ENCODE measurements at regions not wholly inside any gene's neighbourhood (a gene's known extent, or its start where the extent isn't known, plus 50 kb on each side); places are given as distances from the start of the nearest gene placed in this dataset.

GRCh38 chr6:120606743-120607142 lies 727.5 kb downstream of the TBC1D32 start:
- no peak for FAIRE-seq
- Histone ChIP-seq H3K27me3 (ENCODE audit: control insufficient read depth in 1 of 2, insufficient read depth in 2 of 2, low read length in 2 of 2) (no peaks in the 10 kb centered on the region), H4K20me1 (ENCODE audit: insufficient read depth, low read length) (no peaks in the 10 kb centered on the region), H3K4me3 (replicated peaks in 1 of 3; ENCODE audit: insufficient read depth in 1 of 3, low read depth in 2 of 3, low read length in 3 of 3) (no peak overlapping the region), H3K27ac (ENCODE audit: extremely low read length, insufficient read depth, low read length) (no peak overlapping the region), H3K9ac (ENCODE audit: insufficient read depth, low read depth, low read length) (no peak overlapping the region), H3K36me3 (replicated peaks in 1 of 2; ENCODE audit: control insufficient read depth in 1 of 2, insufficient read depth in 2 of 2, low read length in 2 of 2) (no peaks in the 10 kb centered on the region), H2AFZ (ENCODE audit: low read length) (no peak overlapping the region), H3K79me2 (ENCODE audit: insufficient read depth, low read length) (no peaks in the 10 kb centered on the region), H3K4me2 (ENCODE audit: low read depth, low read length) (no peak overlapping the region), H3K9me3 (ENCODE audit: low read length) (no peaks in the 10 kb centered on the region), H3K4me1 (ENCODE audit: insufficient read depth, low read length) (no peaks in the 10 kb centered on the region)
- WGBS (ENCODE audit: low lambda C conversion rate), result 5% methylated on average over 4 of the region's 4 CpGs
- TF ChIP-seq ZNF160 (CRISPR knock-in tag; IDR thresholded peaks at IDR 0.05), result no peak
- TF ChIP-seq ZNF281 (CRISPR knock-in tag; IDR thresholded peaks at IDR 0.05; ENCODE audit: borderline replicate concordance), result no peak
- ATAC-seq, result no peak
- ChIA-PET CTCF (ENCODE audit: low intra/inter-chr PET ratio, low total read pairs) (no interaction called here), POLR2A (no interaction called here)
- intact Hi-C loops (cut with micrococcal nuclease; ENCODE audit: unreplicated experiment) (no loop called here), in situ Hi-C loops (cut with HindIII; ENCODE audit: extremely low pct_ligation_motif_present, low pct_unique_long_range_greater_than_20kb) (no loop called here)
- DNase-seq (ENCODE audit: low spot score), result no peak
- no TSS peak for BruUV-seq (replicated peaks)

GRCh38 chr6:120604510-120604909 lies 729.8 kb downstream of the TBC1D32 start:
- no peaks in the 10 kb centered on the region for H3K27me3 ChIP-seq (ENCODE audit: control insufficient read depth in 1 of 2, insufficient read depth in 2 of 2, low read length in 2 of 2)
- no TSS peak for BruUV-seq (replicated peaks)
- H3K79me2 ChIP-seq (ENCODE audit: insufficient read depth, low read length), result no peaks in the 10 kb centered on the region
- H4K20me1 ChIP-seq (ENCODE audit: insufficient read depth, low read length), result no peaks in the 10 kb centered on the region
- DNase-seq (ENCODE audit: low spot score) (no peak), FAIRE-seq (no peak), ATAC-seq (no peak)
- no peak overlapping the region for H3K9ac ChIP-seq (ENCODE audit: insufficient read depth, low read depth, low read length)
- ChIA-PET POLR2A (no interaction called here), CTCF (ENCODE audit: low intra/inter-chr PET ratio, low total read pairs) (no interaction called here)
- TF ChIP-seq ATF1 (CRISPR knock-in tag; IDR thresholded peaks at IDR 0.05) (no peak), ETV6 (CRISPR knock-in tag; conservative IDR thresholded peaks at IDR 0.05) (no peak), EED (CRISPR knock-in tag; IDR thresholded peaks at IDR 0.05) (no peak), NFYC (CRISPR knock-in tag; IDR thresholded peaks at IDR 0.05) (no peak)
- H3K4me3 ChIP-seq (replicated peaks in 1 of 3; ENCODE audit: insufficient read depth in 1 of 3, low read depth in 2 of 3, low read length in 3 of 3), result no peak overlapping the region
- no peak overlapping the region for H3K27ac ChIP-seq (ENCODE audit: extremely low read length, insufficient read depth, low read length)
- in situ Hi-C loops (cut with HindIII; ENCODE audit: extremely low pct_ligation_motif_present, low pct_unique_long_range_greater_than_20kb), result no loop called here
- no peak overlapping the region for H3K4me2 ChIP-seq (ENCODE audit: low read depth, low read length)
- intact Hi-C loops (cut with micrococcal nuclease; ENCODE audit: unreplicated experiment), result no loop called here
- no peak overlapping the region for H2AFZ ChIP-seq (ENCODE audit: low read length)
- no peaks in the 10 kb centered on the region for H3K9me3 ChIP-seq (ENCODE audit: low read length)
- H3K36me3 ChIP-seq (replicated peaks in 1 of 2; ENCODE audit: control insufficient read depth in 1 of 2, insufficient read depth in 2 of 2, low read length in 2 of 2), result no peaks in the 10 kb centered on the region
- WGBS (ENCODE audit: low lambda C conversion rate), result 38% methylated on average over 1 of the region's 1 CpG
- no peaks in the 10 kb centered on the region for H3K4me1 ChIP-seq (ENCODE audit: insufficient read depth, low read length)
